ENCODE measurements at regions not wholly inside any gene's neighbourhood (a gene's known extent, or its start where the extent isn't known, plus 50 kb on each side); places are given as distances from the start of the nearest gene placed in this dataset.
A peak's percentile ranks its signal among the peaks of the same experiment; 100 is the strongest.

- H3K4me3 ChIP-seq (ENCODE audit: low read depth, low read length), result no peak overlapping the region
- peak; percentile 41 for DNase-seq (ENCODE audit: low read depth)
- TF ChIP-seq CTCF (IDR thresholded peaks at IDR 0.05; ENCODE audit: insufficient read depth, low read depth, low read length, missing control alignments), result no peak
These were observed 258.9 kb downstream of the ABHD5 start for GRCh38 chr3:43949594-43949993.

DNA sequence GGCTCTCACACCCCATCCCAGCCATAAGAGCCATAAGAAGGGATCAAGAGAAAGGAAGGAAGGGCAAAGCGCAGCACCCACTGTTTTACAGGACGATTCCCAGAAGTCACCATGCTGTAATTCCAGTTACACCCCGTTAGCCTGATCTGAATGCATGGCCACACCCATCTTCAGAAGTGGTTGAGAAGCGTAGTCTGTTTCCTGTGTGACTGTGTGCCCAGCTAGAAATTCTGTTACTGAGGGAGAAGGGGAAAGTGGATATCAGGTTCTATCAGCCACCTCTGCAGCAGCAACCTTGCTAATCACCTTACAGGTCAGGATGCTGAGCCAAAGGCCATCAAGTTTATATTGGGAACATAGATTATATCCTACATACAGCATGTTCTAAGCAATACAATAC lies 260.0 kb downstream of the ABHD5 start:
- no peak for TF ChIP-seq CTCF (IDR thresholded peaks at IDR 0.05; ENCODE audit: insufficient read depth, low read depth, low read length, missing control alignments)
- H3K4me3 ChIP-seq (ENCODE audit: low read depth, low read length), result no peak overlapping the region
- DNase-seq (ENCODE audit: low read depth), result no peak

DNA sequence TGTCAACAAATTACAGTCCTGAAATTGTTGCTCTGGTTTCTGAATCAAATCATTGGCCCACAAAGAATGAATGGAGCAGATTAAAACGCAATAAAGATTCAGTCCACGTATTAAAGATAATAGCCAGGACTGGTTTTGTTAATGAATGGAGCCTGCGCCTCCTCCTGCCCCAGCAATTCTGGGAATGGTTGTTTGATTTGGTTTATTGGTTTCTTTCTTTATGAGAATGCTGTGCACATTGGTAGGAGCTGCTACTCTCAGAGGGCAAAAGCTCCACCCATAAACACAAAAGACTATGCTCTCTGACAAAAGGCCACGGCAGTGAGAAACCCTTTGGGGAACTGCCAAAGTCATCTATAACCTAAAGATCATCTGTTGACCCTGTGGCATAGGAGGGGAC lies 261.1 kb downstream of the ABHD5 start:
- TF ChIP-seq CTCF (IDR thresholded peaks at IDR 0.05; ENCODE audit: insufficient read depth, low read depth, low read length, missing control alignments), result no peak
- no peak for DNase-seq (ENCODE audit: low read depth)
- no peak overlapping the region for H3K4me3 ChIP-seq (ENCODE audit: low read depth, low read length)

- no peak for DNase-seq (ENCODE audit: low read depth)
- TF ChIP-seq CTCF (IDR thresholded peaks at IDR 0.05; ENCODE audit: insufficient read depth, low read depth, low read length, missing control alignments), result no peak
- H3K4me3 ChIP-seq (ENCODE audit: low read depth, low read length), result no peak overlapping the region
These were observed 262.6 kb downstream of the ABHD5 start for GRCh38 chr3:43953380-43953779.

DNA sequence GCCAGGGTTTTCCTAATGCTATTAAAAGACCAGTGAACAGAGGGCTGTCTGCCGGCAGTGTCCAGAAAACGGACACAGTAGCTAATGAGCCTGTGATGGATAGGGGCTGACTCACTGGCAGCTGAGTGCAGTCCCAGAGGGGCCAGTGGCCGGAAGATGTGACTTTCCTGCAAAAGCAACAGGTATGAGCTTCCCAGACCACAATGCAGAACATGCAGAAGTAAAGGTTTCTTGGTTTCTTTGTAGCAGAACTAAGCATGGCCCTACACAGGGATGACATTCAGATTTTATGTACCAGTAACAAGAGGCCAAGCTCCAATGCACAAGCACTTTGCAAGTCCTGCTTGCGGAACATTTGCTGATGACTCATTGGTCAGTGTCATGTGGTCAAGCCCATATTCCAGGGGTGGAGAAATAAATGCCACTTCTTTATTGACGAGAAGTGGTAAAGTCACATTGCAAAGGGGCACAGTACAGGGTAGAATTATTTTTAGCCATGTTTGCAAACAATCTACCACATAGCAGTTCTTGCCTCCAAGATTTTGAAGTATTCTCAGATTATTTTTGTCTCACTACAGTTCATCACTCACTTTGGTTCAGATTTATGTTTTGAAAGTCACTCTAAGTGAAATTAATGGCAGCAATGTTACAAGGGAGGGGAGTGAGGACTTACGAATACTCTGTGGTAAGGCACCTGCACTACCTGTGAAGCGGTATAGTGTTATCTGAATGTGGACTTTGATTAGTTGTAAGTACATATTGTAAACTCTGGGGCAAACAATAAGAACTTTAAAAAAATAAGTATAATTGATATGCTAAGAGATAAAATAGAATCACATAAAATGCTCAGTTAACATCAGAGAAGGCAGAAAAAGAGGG lies 263.3 kb downstream of the ABHD5 start:
- DNase-seq (ENCODE audit: low read depth), result peak; percentile 47
- no peak for TF ChIP-seq CTCF (IDR thresholded peaks at IDR 0.05; ENCODE audit: insufficient read depth, low read depth, low read length, missing control alignments)
- H3K4me3 ChIP-seq (ENCODE audit: low read depth, low read length), result no peak overlapping the region

GRCh38 chr3:43956945-43957344 lies 266.2 kb downstream of the ABHD5 start:
- H3K4me3 ChIP-seq (ENCODE audit: low read depth, low read length), result no peak overlapping the region
- no peak for TF ChIP-seq CTCF (IDR thresholded peaks at IDR 0.05; ENCODE audit: insufficient read depth, low read depth, low read length, missing control alignments)
- DNase-seq (ENCODE audit: low read depth), result no peak

DNA sequence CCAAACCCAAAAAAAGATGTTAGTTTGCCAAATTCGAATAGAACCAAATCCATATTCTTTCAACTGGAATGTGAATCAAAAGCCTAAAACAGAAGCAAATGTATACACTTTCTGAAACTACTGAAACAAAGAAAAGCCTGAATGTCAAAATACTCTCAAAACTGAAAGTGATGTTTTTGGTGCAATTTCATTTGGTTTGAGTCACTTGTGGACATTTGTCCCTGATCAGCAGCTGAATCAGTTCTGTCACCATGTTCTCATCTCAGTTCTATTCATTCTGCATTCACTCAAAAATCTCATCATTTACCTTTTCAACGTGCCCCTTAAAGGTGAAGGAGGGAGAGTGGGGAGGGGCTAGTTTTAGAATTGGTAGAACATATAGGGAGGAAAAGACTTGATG lies 266.8 kb downstream of the ABHD5 start:
- H3K4me3 ChIP-seq (ENCODE audit: low read depth, low read length), result no peak overlapping the region
- DNase-seq (ENCODE audit: low read depth), result peak; percentile 63
- no peak for TF ChIP-seq CTCF (IDR thresholded peaks at IDR 0.05; ENCODE audit: insufficient read depth, low read depth, low read length, missing control alignments)
